ENCODE measurements at regions not wholly inside any gene's neighbourhood (a gene's known extent, or its start where the extent isn't known, plus 50 kb on each side); places are given as distances from the start of the nearest gene placed in this dataset.

GRCh38 chr22:49169074-49169744, 658.5 kb downstream of the BRD1 start:
- no peak for TF ChIP-seq EZH2phosphoT487 (IDR thresholded peaks at IDR 0.05; ENCODE audit: borderline replicate concordance, low read length)
- TF ChIP-seq, protein P1, sequence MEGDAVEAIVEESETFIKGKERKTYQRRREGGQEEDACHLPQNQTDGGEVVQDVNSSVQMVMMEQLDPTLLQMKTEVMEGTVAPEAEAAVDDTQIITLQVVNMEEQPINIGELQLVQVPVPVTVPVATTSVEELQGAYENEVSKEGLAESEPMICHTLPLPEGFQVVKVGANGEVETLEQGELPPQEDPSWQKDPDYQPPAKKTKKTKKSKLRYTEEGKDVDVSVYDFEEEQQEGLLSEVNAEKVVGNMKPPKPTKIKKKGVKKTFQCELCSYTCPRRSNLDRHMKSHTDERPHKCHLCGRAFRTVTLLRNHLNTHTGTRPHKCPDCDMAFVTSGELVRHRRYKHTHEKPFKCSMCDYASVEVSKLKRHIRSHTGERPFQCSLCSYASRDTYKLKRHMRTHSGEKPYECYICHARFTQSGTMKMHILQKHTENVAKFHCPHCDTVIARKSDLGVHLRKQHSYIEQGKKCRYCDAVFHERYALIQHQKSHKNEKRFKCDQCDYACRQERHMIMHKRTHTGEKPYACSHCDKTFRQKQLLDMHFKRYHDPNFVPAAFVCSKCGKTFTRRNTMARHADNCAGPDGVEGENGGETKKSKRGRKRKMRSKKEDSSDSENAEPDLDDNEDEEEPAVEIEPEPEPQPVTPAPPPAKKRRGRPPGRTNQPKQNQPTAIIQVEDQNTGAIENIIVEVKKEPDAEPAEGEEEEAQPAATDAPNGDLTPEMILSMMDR (conservative IDR thresholded peaks at IDR 0.05; ENCODE audit: low read depth, low read length) = no peak

Data from PC-3 (cell line).